Ureter (tissue), 1 donor: ENCODE measurements at regions not wholly inside any gene's neighbourhood (a gene's known extent, or its start where the extent isn't known, plus 50 kb on each side); places are given as distances from the start of the nearest gene placed in this dataset.
A peak's percentile ranks its signal among the peaks of the same experiment; 100 is the strongest.
"Not testable (repeated sequence)": the region's sequence is repeated elsewhere in the genome, so short reads cannot be mapped to it uniquely, and the experiment has no call there.

Experiments
- DNase-seq: peaks from one replicate; pipeline ENCODE4 v3.0.0-alpha.2; 2020; ENCODE audit warnings: low spot score
- donor health status: DM: yes; HTN: yes; CAD: no.

DNA sequence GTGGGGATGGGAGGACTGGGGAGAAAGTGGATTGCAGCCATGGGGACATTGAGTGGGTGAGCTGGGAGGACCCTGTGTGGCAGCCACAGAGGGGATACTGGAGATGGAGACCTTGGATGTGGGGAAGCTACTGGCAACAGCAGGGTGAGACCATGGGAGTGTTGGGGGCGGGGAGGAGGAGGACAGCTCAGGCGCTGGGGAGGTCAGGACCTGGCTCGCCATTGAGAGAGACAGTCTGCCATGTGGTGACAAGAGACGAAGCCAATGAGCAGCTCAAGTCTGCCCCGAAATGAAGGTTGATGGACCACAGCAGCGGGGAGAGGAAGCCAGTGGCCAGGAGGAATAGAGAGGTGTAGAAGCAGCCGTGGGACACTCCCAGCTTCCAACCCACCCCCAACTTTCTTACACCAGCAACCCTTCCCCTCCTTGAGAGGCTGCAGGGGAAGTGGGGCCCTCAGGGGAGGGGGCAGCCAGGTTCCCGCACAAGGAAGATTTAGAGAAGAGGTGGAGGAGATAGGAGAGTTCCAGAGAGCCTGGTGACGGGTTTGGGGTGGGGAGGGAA lies 118.1 kb downstream of the ASB7 start:
- DNase-seq, result peak; percentile 42

GRCh38 chr15:100721758-100722550 lies 119.6 kb downstream of the ASB7 start:
- peak; percentile 87 for DNase-seq

DNA sequence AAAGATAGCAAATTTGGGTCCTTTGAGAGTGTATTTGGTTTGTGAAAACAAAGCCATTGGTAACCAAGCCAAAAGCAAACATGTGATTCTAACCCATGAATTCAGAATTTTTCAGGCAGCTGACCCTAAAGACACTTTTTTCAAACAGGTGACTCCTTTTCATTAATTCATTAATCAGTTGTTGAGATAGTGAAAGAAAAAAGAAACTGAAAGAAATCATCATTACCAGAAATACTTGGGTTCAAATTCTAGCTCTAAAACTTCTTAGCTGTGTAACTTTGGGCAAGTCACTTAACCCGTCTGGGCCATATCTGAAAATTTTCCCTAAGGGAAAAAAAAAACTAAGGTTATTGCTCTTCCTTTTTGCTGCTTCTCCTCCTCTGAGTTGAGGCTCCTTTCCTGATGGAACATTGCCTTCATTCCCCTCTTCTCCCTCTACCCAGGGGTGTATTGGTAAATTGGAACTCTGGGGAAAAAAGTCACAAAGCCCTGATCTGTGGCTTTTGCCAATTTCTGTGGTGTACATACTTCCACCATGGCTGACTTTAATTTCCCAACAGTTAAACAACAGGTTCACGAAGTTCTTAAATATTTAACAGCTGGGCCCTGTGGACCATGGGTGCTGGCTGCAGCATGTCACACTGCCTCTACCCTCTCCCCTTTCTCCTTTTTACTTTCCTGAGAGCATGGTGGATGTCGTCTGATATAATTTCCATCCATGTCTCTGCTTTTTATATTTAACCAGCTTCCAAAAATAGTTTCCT lies 120.3 kb downstream of the ASB7 start:
- peak; percentile 27 for DNase-seq

DNA sequence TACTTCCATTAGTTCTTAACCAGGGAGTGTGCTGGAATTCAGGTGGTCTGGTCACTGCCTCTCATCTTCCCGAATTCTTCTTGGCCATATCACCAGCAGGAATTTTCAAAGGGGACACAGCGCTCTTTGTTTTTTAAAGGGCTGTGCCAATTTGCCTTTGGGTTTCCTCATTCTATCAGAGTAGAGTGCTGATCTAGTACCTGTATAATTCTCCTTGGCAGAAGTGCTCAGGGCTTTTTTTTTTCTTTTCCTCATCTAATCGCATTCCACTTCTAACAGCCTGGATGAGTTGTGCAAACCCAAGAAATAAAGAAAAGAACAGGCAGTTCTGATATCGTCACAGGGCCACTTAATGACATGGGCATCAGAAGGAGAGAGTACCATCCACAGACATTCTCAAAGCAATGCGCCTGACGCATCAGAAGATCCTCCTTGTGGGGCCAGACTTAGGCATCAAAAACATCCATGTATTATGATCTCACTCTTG lies 121.0 kb downstream of the ASB7 start:
- DNase-seq, result peak; percentile 29

GRCh38 chr15:100725121-100726069 lies 123.0 kb downstream of the ASB7 start:
- peak; percentile 29 for DNase-seq

DNA sequence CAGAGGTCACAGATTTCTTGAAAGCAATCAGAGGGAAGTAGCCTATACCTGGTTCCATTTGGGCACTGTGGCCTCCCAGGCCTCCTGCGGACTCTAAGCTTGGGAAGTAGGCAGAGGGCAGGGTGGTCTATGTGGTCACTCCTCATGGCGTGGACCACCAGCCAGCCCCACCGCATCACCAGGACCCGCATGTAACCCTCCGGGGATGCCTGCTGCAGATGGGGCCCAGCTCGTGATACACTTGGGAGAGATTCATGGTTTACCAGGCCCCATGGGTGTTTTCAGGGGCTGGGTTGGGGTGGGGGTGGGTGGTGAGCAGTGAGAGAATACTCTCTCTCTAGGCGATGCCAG lies 123.7 kb downstream of the ASB7 start:
- DNase-seq, result no peak

GRCh38 chr15:100726421-100727190 lies 124.2 kb downstream of the ASB7 start:
- peak; percentile 29 for DNase-seq

GRCh38 chr15:100727291-100727851 lies 125.0 kb downstream of the ASB7 start:
- DNase-seq, result peak; percentile 46

GRCh38 chr15:100728371-100729201 lies 126.2 kb downstream of the ASB7 start:
- DNase-seq, result no peak

DNA sequence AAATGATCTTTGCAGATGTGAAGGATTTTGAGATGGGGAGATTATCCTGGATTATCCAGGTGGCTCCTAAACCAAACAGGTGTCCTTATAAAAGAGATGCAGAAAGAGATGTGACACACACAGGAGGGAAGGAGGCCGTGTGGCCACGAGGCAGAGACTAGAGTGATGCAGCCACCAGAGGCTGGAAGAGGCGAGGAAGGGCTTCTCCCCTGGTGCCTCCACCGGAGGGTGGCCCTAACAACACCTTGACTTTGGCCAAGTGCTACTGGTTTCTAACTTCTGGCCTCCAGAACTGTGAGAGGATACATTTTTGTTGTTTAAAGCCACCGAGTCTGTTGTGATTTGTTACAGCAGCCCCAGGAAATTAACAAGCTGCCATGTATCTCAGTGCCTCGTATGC lies 127.1 kb downstream of the ASB7 start:
- DNase-seq, result no peak

DNA sequence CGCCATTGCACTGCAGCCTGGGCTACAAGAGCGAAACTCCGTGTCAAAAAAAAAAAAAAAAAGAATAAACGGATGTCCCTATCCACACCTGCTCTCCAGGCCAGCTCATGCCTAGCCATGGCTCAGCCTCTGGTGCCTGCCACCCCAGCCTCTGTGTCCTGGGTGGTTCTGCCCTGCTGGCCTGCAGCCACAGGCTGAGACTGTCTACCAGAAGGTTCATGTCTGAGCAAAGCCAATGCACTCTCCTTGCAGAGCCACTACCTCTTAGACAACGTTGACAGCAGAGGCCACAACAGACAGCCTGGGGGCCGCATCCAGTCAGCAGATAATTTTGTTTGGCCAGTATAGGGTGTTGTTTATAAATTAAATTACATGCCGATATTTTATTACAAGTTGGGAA lies 127.7 kb downstream of the ASB7 start:
- no peak for DNase-seq

DNA sequence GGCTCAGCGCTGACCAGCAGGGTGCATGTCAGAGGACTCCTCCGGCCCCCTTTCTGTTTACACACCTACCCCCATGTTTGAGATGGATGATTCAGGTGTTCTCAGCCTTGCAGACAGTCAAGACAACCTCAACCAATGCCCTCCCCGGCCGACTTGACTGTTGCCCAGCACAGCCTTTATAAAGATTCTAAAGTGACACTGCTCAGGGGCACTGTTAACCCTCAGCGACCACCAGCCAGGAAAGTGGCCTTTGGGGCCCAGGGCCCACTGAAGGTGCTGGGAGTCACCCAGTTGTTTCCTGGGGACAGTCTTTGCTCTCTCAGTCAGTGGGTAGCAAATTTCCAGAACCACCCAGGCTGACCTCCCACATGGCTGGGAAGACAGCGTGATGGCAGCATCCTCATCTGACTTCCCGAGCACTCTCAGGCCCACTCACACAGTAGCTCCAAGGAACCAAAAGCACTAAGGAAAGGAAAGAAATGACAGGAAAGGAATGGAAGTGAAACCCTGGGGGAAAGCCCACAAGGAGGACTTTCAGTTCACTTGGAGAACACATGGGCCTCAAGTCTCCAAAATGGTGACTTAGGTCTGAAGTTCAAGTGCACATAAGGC lies 128.4 kb downstream of the ASB7 start:
- DNase-seq, result no peak

- DNase-seq, result no peak
Observed at GRCh38 chr15:100731267-100732152, 129.1 kb downstream of the ASB7 start.

DNA sequence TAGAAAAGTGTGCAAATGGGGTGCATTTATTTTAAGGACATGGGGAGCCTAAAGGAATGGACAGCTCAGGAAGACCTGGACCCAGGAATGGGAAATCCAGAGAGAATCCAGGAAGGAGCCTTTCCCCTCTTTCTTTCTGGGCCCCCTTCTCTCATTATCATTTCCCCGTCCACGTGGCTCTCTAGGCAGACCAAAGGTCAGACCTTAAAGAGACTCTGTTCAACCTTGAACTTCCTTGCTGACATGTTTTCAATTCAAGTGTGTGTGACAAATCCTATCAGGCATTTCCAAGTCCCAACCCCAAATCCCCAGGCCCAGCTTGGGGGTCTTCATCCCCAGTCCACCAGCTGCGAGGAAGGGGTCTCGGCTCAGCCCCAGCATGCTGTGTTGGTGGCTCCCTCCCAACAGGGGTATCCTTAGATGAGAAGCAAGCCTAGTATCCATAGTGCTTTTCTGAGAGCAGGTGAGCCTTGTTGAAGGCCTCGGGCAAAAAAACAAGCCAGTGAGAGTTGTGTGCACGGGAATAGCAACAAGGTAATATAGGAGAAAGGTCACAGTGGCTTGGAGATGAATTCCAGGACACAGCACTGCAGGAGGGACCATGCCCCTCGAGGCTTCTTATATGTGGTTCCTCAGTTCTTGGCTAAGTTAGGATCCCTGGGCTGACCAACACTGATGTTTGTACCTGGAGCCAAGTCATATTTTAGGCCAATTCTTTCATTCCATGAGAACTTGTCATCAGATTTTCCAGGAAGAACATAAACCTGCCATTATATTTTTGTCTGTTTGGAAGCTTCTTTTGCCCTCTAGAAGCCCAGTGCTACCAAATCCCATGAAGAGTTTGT lies 130.0 kb downstream of the ASB7 start:
- no peak for DNase-seq

DNA sequence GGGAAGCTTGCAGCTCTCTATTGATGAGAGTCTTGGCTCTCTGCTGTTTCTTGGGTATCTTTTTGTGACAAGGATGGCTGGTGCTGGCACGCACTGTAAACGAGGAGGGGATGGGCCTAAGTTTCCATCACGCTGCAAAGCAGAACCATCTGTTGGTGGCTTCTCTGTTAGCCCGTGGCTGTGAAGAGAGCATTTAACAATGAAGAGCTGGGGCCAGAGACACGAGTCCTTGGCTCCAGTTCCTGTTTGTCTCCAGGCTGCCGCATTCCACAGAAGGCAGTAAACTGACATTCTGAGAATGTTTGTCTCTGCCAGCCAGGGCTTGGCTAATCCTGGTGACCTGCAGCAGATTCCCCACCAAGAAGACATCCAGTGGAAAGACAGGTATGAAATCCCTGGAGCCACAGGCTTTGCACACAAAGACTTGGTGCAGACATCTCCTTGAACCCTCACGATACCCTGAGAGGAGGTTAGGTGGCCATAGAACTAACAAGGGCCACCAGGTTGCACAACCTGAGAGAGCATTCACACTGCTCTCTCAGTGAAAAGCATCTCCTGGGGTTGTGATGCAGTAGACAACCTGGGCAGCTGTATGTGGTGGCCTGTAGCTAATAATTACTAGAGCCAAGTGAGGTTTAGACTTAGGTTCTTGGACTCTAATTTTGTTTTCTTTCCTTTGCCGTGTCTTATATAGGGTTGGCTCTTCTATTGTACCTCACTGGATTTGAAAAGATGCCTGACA lies 130.9 kb downstream of the ASB7 start:
- DNase-seq, result no peak

DNA sequence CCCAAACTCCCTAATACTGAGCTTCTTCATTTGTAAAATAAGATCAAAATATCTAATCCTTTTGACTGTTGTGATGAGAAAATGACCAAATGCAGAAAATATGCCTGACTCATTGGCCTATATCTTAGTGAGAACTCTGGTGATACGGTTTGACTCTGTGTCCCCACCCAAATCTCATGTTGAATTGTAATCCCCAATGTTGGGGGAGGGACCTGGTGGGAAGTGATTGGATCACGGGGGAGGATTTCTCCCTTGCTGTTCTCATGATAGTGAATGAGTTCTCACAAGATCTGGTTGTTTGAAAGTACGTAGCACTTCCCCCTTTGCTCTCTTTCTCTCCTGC lies 131.4 kb downstream of the ASB7 start:
- not testable (repeated sequence) for DNase-seq

- no peak for DNase-seq
Observed at GRCh38 chr15:100734586-100734985, 132.2 kb downstream of the ASB7 start.
